K562 (cell line): ENCODE measurements at regions not wholly inside any gene's neighbourhood (a gene's known extent, or its start where the extent isn't known, plus 50 kb on each side); places are given as distances from the start of the nearest gene placed in this dataset.

ENCODE experiments used
- ATAC-seq: fragments of 200-7000 bp; cut with Tn5 transposase; 3 replicates; pipeline ENCODE4 v1.9.1; 2020; ENCODE audit warnings: moderate library complexity
- BruUV-seq: library from RNA; stranded (reverse); fragments of 400-500 nt; replicated peaks from 2 replicates; lab custom pipeline; 2021; lab: Mats Ljungman, UMichigan
- CTCF ChIA-PET: fragments of 300-600 bp; formaldehyde crosslinking; extraction: SDS; loops from one replicate; lab custom pipeline; 2021; ENCODE audit warnings: low intra/inter-chr PET ratio; lab: Yijun Ruan, JAX
- POLR2A ChIA-PET: fragments of 300-600, 350-650 bp; sonication (Branson Sonifier 250); formaldehyde crosslinking; extraction: SDS; loops from one replicate; lab custom pipeline; 2021; ENCODE audit warnings: antibody characterized with exemption, inconsistent platforms; lab: Yijun Ruan, JAX
- DNase-seq, 4 experiments: peaks; one replicate each; pipeline versions ENCODE4 v3.0.0 to v3.0.0-alpha.2; 2011 to 2018; ENCODE audit warnings: low spot score in 3 of 4, mixed read lengths in 3 of 4; ENCODE audit errors: extremely low read depth in 1 of 4
- FAIRE-seq: peaks from 2 replicates; lab custom pipeline; 2011; peaks lifted over from hg19 to GRCh38; lab: Jason Lieb, UNC
- H2AFZ ChIP-seq: 2 replicates; pipeline ENCODE4 v1.6.0; 2011; ENCODE audit warnings: low read depth, low read length, control low read depth, inconsistent platforms
- H3K27ac ChIP-seq: fragments of 200-600 bp; 3 replicates; pipeline ENCODE4 v1.8.0; 2011; ENCODE audit warnings: low read depth, mild to moderate bottlenecking, control low read depth, inconsistent platforms, low read length, moderate library complexity, mixed read lengths; ENCODE audit errors: extremely low read depth
- H3K27me3 ChIP-seq, 2 experiments: fragments of 300-600 bp in 1 of 2; 2 replicates in 1 of 2; 3 replicates in 1 of 2; pipeline versions ENCODE4 v1.6.0 to v1.8.0; 2011; ENCODE audit warnings: inconsistent platforms in 2 of 2, low read length in 2 of 2, mild to moderate bottlenecking in 1 of 2, mixed read lengths in 1 of 2, moderate library complexity in 1 of 2; ENCODE audit not compliant: control insufficient read depth in 2 of 2, insufficient read depth in 2 of 2
- H3K36me3 ChIP-seq: fragments of 300-600 bp; 3 replicates; pipeline ENCODE4 v1.8.0; 2011; ENCODE audit warnings: mild to moderate bottlenecking, low read length, inconsistent platforms; ENCODE audit not compliant: control insufficient read depth, insufficient read depth
- H3K4me1 ChIP-seq, 2 experiments: fragments of 200-600 bp in 1 of 2; replicated peaks in 1 of 2; 2 replicates in 1 of 2; 3 replicates in 1 of 2; pipeline versions ENCODE4 v1.5.1 to v1.8.0; 2011; ENCODE audit warnings: inconsistent platforms in 2 of 2, low read length in 2 of 2, mild to moderate bottlenecking in 1 of 2, mixed read lengths in 1 of 2, moderate library complexity in 1 of 2; ENCODE audit not compliant: control insufficient read depth in 2 of 2, insufficient read depth in 2 of 2
- H3K4me2 ChIP-seq: 2 replicates; pipeline ENCODE4 v1.6.1; 2011; ENCODE audit warnings: low read length, control low read depth, inconsistent platforms, mixed read lengths; ENCODE audit not compliant: insufficient read depth
- H3K4me3 ChIP-seq: fragments of 200-600 bp; sonication (generic), shearing (Covaris generic); 2 replicates; pipeline ENCODE4 v1.5.1; 2016; ENCODE audit warnings: control low read depth, inconsistent platforms
- H3K79me2 ChIP-seq: fragments of 200-600 bp; 3 replicates; pipeline ENCODE4 v1.8.0; 2011; ENCODE audit warnings: low read length, inconsistent platforms; ENCODE audit not compliant: control insufficient read depth, insufficient read depth
- H3K9ac ChIP-seq, 2 experiments: 2 replicates each; pipeline versions ENCODE4 v1.6.0 to v1.6.1; 2011; ENCODE audit warnings: low read depth in 2 of 2, low read length in 2 of 2, control low read depth in 1 of 2, inconsistent platforms in 1 of 2, mild to moderate bottlenecking in 1 of 2, mixed read lengths in 1 of 2; ENCODE audit not compliant: insufficient read depth in 1 of 2
- H3K9me1 ChIP-seq: one replicate; pipeline ENCODE4 v1.6.0; 2011; ENCODE audit warnings: inconsistent platforms, mild to moderate bottlenecking, low read length, moderate library complexity; ENCODE audit not compliant: control insufficient read depth, insufficient read depth
- H3K9me3 ChIP-seq: replicated peaks from 2 replicates; pipeline ENCODE4 v1.5.1; 2011; ENCODE audit warnings: low read depth, low read length, inconsistent platforms; ENCODE audit not compliant: control insufficient read depth, insufficient read depth
- H4K20me1 ChIP-seq: replicated peaks from 2 replicates; pipeline ENCODE4 v1.6.1; 2011; ENCODE audit warnings: low read length, inconsistent platforms, mixed read lengths; ENCODE audit not compliant: control insufficient read depth, insufficient read depth
- CHAMP1 ChIP-seq: fragments of 450-650 bp; IDR thresholded peaks from 2 replicates; pipeline ENCODE4 v1.6.1; 2016; ENCODE audit warnings: mild to moderate bottlenecking
- HES1 ChIP-seq: fragments of 450-650 bp; IDR thresholded peaks from 2 replicates; pipeline ENCODE4 v1.6.1; 2016; ENCODE audit warnings: low read depth, mild to moderate bottlenecking, moderate library complexity
- POLR2B ChIP-seq: fragments of 450-650 bp; IDR thresholded peaks from 2 replicates; pipeline ENCODE4 v1.6.1; 2018; ENCODE audit warnings: low read depth; ENCODE audit not compliant: partially characterized antibody
- RFX1 ChIP-seq: fragments of 450-650 bp; IDR thresholded peaks from 2 replicates; pipeline ENCODE4 v1.6.1; 2016; ENCODE audit warnings: mild to moderate bottlenecking, moderate library complexity
- WGBS: fragments of 100-300 bp; shearing (Covaris generic); methylation state at CpG from one replicate; pipeline ENCODE4 v1.1.6; 2016; ENCODE audit warnings: low coverage, mixed read lengths; ENCODE audit not compliant: insufficient coverage; ENCODE audit errors: missing lambda C conversion rate; 5-methylcytosine and 5-hydroxymethylcytosine counted together
- in situ Hi-C: fragments of 300-500 bp; cut with MboI; formaldehyde crosslinking; loops from 4 replicates; pipeline ENCODE4 v1.15.0; 2018; ENCODE audit warnings: inconsistent platforms, mixed read lengths
- intact Hi-C: fragments of 100-400 bp; cut with micrococcal nuclease; formaldehyde crosslinking; loops from 2 replicates; pipeline ENCODE4 v1.14.2; 2022

GRCh38 chr4:123615901-123616300 lies 219.3 kb downstream of the SPRY1 start (continued):
- TF ChIP-seq CHAMP1, result no peak
- TF ChIP-seq HES1, result no peak

- H3K4me2 ChIP-seq, result no peak overlapping the region
- FAIRE-seq (no peak), DNase-seq (no peak), ATAC-seq (no peak)
- H3K9me3 ChIP-seq, result no peaks in the 10 kb centered on the region
- H2AFZ ChIP-seq, result no peak overlapping the region
- TF ChIP-seq RFX1 (peak; percentile 57; the same call in 1 of the 2 replicates), POLR2B (no peak)
- H3K4me3 ChIP-seq, result no peak overlapping the region
- 7% methylated on average over 6 of the region's 6 CpGs for WGBS
- H3K9me1 ChIP-seq, result no peaks in the 10 kb centered on the region
- no peaks in the 10 kb centered on the region for H3K79me2 ChIP-seq
- CTCF ChIA-PET, result no interaction called here
- H4K20me1 ChIP-seq, result no peaks in the 10 kb centered on the region
- H3K4me1 ChIP-seq, result no peaks in the 10 kb centered on the region; a peak in 1 of 5 replicates
- no peak overlapping the region for H3K27ac ChIP-seq
- no peaks in the 10 kb centered on the region for H3K36me3 ChIP-seq
- in situ Hi-C loops (no loop called here), intact Hi-C loops (no loop called here)
- POLR2A ChIA-PET, result interaction anchor here (0.7 kb wide), 1 partner anchor 17 kb away, joined by 3 read pairs; no protein-coding TSS in a partner anchor
- H3K9ac ChIP-seq, result no peak overlapping the region
- H3K27me3 ChIP-seq, result peaks cover 0 to 11% of the 10 kb centered on the region in 2 experiments; a peak in 2 of 5 replicates
- BruUV-seq, result no TSS peak
These were observed 220.4 kb downstream of the SPRY1 start for GRCh38 chr4:123616951-123617461.
